LNCaP clone FGC (cell line): ENCODE measurements at regions not wholly inside any gene's neighbourhood (a gene's known extent, or its start where the extent isn't known, plus 50 kb on each side); places are given as distances from the start of the nearest gene placed in this dataset.

Experiments
- DNase-seq: peaks from one replicate; pipeline ENCODE4 v3.0.0-alpha.2; 2011; ENCODE audit warnings: low read depth
- H3K4me3 ChIP-seq: 2 replicates; pipeline ENCODE4 v1.5.1; 2011; ENCODE audit warnings: mild to moderate bottlenecking, low read depth, low read length, control low read depth
- TF ChIP-seq, protein P1 (sequence below): IDR thresholded peaks from 2 replicates; pipeline ENCODE4 v1.5.1; 2012; ENCODE audit warnings: mild to moderate bottlenecking; ENCODE audit not compliant: control insufficient read depth, insufficient read depth; ENCODE audit errors: extremely low read depth

DNA sequence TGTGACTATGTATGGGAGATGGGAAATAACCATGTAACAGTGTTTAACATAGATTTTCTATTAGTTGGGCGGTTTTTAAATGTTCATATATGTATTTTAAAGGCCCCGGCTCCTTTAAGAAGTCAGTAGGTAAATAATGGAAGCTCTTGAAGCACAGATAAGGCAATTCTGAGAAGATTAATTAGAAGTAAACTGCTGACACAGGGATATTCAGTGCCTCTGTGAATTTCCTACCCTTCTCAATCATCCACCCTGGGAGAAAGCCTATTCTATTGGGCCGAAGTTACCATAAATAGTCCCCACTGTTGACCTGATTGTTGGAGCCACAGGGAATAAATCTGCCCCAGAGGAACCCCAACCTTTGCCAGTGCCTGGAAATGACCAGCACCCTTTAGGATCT is 56.8 kb upstream of the SIX3 start:
- H3K4me3 ChIP-seq, result no peak overlapping the region
- TF ChIP-seq, protein P1, sequence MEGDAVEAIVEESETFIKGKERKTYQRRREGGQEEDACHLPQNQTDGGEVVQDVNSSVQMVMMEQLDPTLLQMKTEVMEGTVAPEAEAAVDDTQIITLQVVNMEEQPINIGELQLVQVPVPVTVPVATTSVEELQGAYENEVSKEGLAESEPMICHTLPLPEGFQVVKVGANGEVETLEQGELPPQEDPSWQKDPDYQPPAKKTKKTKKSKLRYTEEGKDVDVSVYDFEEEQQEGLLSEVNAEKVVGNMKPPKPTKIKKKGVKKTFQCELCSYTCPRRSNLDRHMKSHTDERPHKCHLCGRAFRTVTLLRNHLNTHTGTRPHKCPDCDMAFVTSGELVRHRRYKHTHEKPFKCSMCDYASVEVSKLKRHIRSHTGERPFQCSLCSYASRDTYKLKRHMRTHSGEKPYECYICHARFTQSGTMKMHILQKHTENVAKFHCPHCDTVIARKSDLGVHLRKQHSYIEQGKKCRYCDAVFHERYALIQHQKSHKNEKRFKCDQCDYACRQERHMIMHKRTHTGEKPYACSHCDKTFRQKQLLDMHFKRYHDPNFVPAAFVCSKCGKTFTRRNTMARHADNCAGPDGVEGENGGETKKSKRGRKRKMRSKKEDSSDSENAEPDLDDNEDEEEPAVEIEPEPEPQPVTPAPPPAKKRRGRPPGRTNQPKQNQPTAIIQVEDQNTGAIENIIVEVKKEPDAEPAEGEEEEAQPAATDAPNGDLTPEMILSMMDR, result no peak
- no peak for DNase-seq

DNA sequence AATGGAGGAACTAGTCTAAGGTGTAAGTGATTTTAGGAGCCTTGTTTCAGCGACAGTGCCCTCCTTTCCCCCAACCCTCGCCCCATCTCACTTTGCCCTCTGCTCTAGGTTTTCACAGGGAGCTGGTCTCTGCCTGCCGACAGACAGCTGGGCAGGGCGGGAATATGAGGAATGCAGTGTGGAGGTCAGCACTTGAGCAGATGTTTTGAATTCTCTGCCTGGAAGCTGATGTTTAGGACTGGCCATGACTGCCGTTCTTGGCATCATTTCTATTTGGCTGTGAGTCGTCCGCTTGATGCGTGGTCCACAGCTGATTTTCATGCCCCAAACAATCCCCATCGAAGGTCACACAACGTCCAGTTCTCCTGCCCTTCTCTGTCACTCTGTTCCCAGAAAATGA is 55.1 kb upstream of the SIX3 start:
- no peak for DNase-seq
- TF ChIP-seq, protein P1, result no peak
- H3K4me3 ChIP-seq, result no peak overlapping the region

DNA sequence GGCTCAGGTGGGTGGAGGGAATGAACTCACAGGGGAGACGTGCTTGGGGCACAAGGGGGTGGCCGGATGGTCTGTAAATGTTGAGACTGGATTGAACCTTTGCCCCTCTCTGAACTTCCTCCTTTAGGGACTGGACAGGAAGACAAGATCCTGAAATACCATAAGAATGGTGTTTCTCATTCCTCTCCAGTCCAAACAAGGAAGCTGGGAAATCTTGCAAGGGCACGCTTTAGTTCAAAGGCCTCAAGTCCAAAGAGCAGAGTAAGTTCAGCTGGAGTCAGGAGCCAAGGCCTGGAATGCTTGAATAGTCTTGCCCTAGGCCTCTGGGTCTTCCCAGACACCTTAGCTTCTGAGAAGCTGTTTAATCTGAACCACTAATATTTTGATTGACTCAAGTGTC is 52.4 kb upstream of the SIX3 start:
- DNase-seq, result no peak
- no peak overlapping the region for H3K4me3 ChIP-seq
- TF ChIP-seq, protein P1, result no peak
